NT2/D1 (cell line): ENCODE measurements at regions not wholly inside any gene's neighbourhood (a gene's known extent, or its start where the extent isn't known, plus 50 kb on each side); places are given as distances from the start of the nearest gene placed in this dataset.

Source experiments
- SUZ12 ChIP-seq: IDR thresholded peaks from 2 replicates; pipeline ENCODE4 v1.6.1; 2011; ENCODE audit not compliant: insufficient read length, insufficient read depth; ENCODE audit errors: extremely low read depth
- YY1 ChIP-seq: IDR thresholded peaks from 2 replicates; pipeline ENCODE4 v1.6.1; 2011; ENCODE audit not compliant: insufficient read length, insufficient read depth

GRCh38 chr4:57363346-57363745 is 253.2 kb upstream of the IGFBP7 start:
- TF ChIP-seq SUZ12 (no peak), YY1 (no peak)
